Parathyroid adenoma (tissue), 2 donors: ENCODE measurements at regions not wholly inside any gene's neighbourhood (a gene's known extent, or its start where the extent isn't known, plus 50 kb on each side); places are given as distances from the start of the nearest gene placed in this dataset.

Source experiments
- H2AFZ ChIP-seq: fragments of 300-600 bp; sonication (generic); one replicate; pipeline ENCODE4 v1.7.0; 2017; ENCODE audit warnings: antibody characterized with exemption, mild to moderate bottlenecking
- H3K27ac ChIP-seq: fragments of 300-600 bp; sonication (generic); one replicate; pipeline ENCODE4 v1.7.0; 2017
- H3K27me3 ChIP-seq: fragments of 300-600 bp; sonication (generic); one replicate; pipeline ENCODE4 v1.7.0; 2017; ENCODE audit warnings: low read length; ENCODE audit not compliant: control insufficient read depth, insufficient read depth
- H3K36me3 ChIP-seq: fragments of 300-600 bp; sonication (generic); one replicate; pipeline ENCODE4 v1.7.0; 2017; ENCODE audit warnings: low read length; ENCODE audit not compliant: control insufficient read depth, insufficient read depth
- H3K4me1 ChIP-seq: fragments of 300-600 bp; sonication (generic); one replicate; pipeline ENCODE4 v1.7.0; 2017; ENCODE audit warnings: control low read depth
- H3K4me2 ChIP-seq: fragments of 300-600 bp; sonication (generic); one replicate; pipeline ENCODE4 v1.7.0; 2017; ENCODE audit warnings: low read length
- H3K4me3 ChIP-seq: fragments of 300-600 bp; sonication (generic); one replicate; pipeline ENCODE4 v1.7.0; 2017; ENCODE audit warnings: low read depth, low read length
- H3K79me2 ChIP-seq: fragments of 300-600 bp; sonication (generic); one replicate; pipeline ENCODE4 v1.7.0; 2017; ENCODE audit warnings: control low read depth
- H3K9ac ChIP-seq: fragments of 300-600 bp; sonication (generic); one replicate; pipeline ENCODE4 v1.7.0; 2017; ENCODE audit warnings: mild to moderate bottlenecking
- H3K9me3 ChIP-seq: fragments of 300-600 bp; sonication (generic); one replicate; pipeline ENCODE4 v1.7.0; 2017; ENCODE audit warnings: low read length; ENCODE audit not compliant: control insufficient read depth
- CTCF ChIP-seq: fragments of 300-600 bp; sonication (generic); IDR thresholded peaks from one replicate; pipeline ENCODE4 v1.7.0; 2017; ENCODE audit warnings: antibody characterized with exemption, mild to moderate bottlenecking
- donor health status: primary hyperparathyroidism.

GRCh38 chr3:67896130-67896529 lies 241.7 kb upstream of the SUCLG2 start:
- Histone ChIP-seq H3K4me2 (no peak overlapping the region), H3K79me2 (no peaks in the 10 kb centered on the region), H3K9me3 (no peaks in the 10 kb centered on the region), H3K4me1 (no peaks in the 10 kb centered on the region), H3K36me3 (no peaks in the 10 kb centered on the region), H2AFZ (no peak overlapping the region), H3K4me3 (no peak overlapping the region), H3K27ac (no peak overlapping the region), H3K9ac (no peak overlapping the region), H3K27me3 (no peaks in the 10 kb centered on the region)
- TF ChIP-seq CTCF, result no peak

GRCh38 chr3:67894510-67894909 lies 240.1 kb upstream of the SUCLG2 start:
- Histone ChIP-seq H3K79me2 (no peaks in the 10 kb centered on the region), H3K4me3 (no peak overlapping the region), H3K4me1 (no peaks in the 10 kb centered on the region), H3K4me2 (no peak overlapping the region), H2AFZ (no peak overlapping the region), H3K9ac (no peak overlapping the region), H3K27me3 (no peaks in the 10 kb centered on the region), H3K36me3 (no peaks in the 10 kb centered on the region), H3K9me3 (no peaks in the 10 kb centered on the region), H3K27ac (no peak overlapping the region)
- TF ChIP-seq CTCF, result no peak

DNA sequence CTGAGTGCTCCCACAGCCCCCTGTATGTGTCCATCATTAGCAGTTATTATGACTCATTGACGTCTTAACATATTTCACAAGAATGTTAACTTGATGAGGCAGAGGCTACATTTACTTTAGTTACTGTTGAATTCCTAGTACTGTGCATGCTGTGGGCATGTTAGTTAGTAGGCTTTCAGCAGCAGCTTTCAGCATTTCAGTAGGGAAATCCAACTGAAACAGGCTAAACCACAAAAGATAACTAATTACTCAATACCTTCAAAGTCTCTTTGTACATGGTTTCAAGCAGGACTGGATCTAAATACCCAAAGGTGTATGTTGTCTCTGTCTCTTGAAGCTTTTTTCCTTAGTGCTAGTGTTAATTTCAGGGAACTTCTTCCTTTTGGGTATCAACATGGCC lies 229.9 kb upstream of the SUCLG2 start:
- no peaks in the 10 kb centered on the region for H3K36me3 ChIP-seq
- H3K4me2 ChIP-seq, result no peak overlapping the region
- H3K9ac ChIP-seq, result no peak overlapping the region
- no peak overlapping the region for H2AFZ ChIP-seq
- no peak overlapping the region for H3K4me3 ChIP-seq
- H3K27ac ChIP-seq, result no peak overlapping the region
- no peaks in the 10 kb centered on the region for H3K27me3 ChIP-seq
- no peaks in the 10 kb centered on the region for H3K9me3 ChIP-seq
- H3K4me1 ChIP-seq, result no peaks in the 10 kb centered on the region
- no peak for TF ChIP-seq CTCF
- H3K79me2 ChIP-seq, result no peaks in the 10 kb centered on the region

GRCh38 chr3:67883766-67884165 lies 229.4 kb upstream of the SUCLG2 start:
- Histone ChIP-seq H2AFZ (no peak overlapping the region), H3K4me3 (no peak overlapping the region), H3K36me3 (no peaks in the 10 kb centered on the region), H3K4me2 (no peak overlapping the region), H3K9me3 (no peaks in the 10 kb centered on the region), H3K27me3 (no peaks in the 10 kb centered on the region), H3K4me1 (no peaks in the 10 kb centered on the region), H3K79me2 (no peaks in the 10 kb centered on the region), H3K27ac (no peak overlapping the region), H3K9ac (no peak overlapping the region)
- no peak for TF ChIP-seq CTCF

DNA sequence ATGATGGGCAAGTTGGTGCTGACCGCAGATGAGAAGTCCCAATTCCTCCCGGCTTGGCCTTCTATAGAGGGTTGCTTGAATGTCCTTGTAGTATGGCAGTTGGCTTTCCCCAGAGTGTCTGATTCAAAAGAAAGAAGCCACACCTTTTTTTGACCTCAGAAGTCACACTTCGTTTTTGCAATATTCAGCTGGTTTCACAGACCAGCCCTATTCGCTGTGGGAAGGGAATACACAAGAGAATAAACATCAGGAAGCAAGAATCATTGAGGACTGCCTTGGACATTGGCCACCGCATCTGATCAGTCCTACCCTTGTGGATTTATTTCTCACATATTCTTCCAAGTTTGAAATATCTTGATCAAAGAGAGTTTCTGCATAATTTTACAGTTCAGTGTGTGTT lies 228.6 kb upstream of the SUCLG2 start:
- no peaks in the 10 kb centered on the region for H3K36me3 ChIP-seq
- H3K79me2 ChIP-seq, result no peaks in the 10 kb centered on the region
- TF ChIP-seq CTCF, result no peak
- H3K27ac ChIP-seq, result no peak overlapping the region
- no peaks in the 10 kb centered on the region for H3K4me1 ChIP-seq
- H3K9me3 ChIP-seq, result no peaks in the 10 kb centered on the region
- no peak overlapping the region for H3K9ac ChIP-seq
- H3K4me2 ChIP-seq, result no peak overlapping the region
- H3K4me3 ChIP-seq, result no peak overlapping the region
- H2AFZ ChIP-seq, result no peak overlapping the region
- H3K27me3 ChIP-seq, result no peaks in the 10 kb centered on the region
